ENCODE measurements at regions not wholly inside any gene's neighbourhood (a gene's known extent, or its start where the extent isn't known, plus 50 kb on each side); places are given as distances from the start of the nearest gene placed in this dataset.

- no peak for TF ChIP-seq CTCF (IDR thresholded peaks at IDR 0.05)
- TF ChIP-seq POLR2A (IDR thresholded peaks at IDR 0.05), result no peak
Measured at GRCh38 chr9:29981013-29981412, 2403.4 kb upstream of the ACO1 start.

All from thyroid gland (tissue), 4 donors.